Sigmoid colon (tissue), 4 donors: ENCODE measurements at regions not wholly inside any gene's neighbourhood (a gene's known extent, or its start where the extent isn't known, plus 50 kb on each side); places are given as distances from the start of the nearest gene placed in this dataset.

Source experiments
- EP300 ChIP-seq, 4 donors: sonication (generic); formaldehyde crosslinking; IDR thresholded peaks; one replicate each; pipeline ENCODE4 v1.6.1; 2017; ENCODE audit warnings: antibody characterized with exemption in 4 of 4
- POLR2A ChIP-seq, 2 donors: fragments of 450-650 bp; IDR thresholded peaks; one replicate each; pipeline ENCODE4 v1.6.1; 2016; ENCODE audit warnings: antibody characterized with exemption in 2 of 2, mild to moderate bottlenecking in 2 of 2, moderate library complexity in 2 of 2
- POLR2AphosphoS5 ChIP-seq, 4 donors: sonication (generic); formaldehyde crosslinking; IDR thresholded peaks; one replicate each; pipeline ENCODE4 v1.6.1; 2017; ENCODE audit warnings: antibody characterized with exemption in 4 of 4
- TF ChIP-seq, protein P1 (sequence below), 4 experiments: fragments of 450-650 bp in 3 of 4; fragments of 200-600 bp in 1 of 4; IDR thresholded peaks; one replicate each; pipeline ENCODE4 v1.5.1; 2016 to 2019; ENCODE audit warnings: antibody characterized with exemption in 4 of 4, mild to moderate bottlenecking in 3 of 4, moderate library complexity in 2 of 4

DNA sequence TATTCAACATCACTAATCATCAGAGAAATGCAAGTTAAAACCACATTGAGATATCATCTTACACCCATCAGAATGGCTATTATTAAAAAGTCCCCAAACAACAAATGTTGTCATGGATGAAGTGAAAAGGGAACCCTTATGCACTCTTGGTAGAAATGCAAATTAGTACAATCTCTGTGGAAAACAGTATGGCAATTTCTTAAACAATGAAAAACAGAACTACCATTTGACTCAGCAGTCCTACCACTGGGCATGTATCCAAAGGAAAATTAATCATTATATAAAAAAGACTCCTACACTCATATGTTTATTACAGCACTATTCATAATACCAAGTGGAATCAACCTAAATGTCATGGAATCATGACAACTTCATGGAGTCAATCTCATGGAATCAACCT, 611.3 kb upstream of the GJE1 start:
- TF ChIP-seq, protein P1, sequence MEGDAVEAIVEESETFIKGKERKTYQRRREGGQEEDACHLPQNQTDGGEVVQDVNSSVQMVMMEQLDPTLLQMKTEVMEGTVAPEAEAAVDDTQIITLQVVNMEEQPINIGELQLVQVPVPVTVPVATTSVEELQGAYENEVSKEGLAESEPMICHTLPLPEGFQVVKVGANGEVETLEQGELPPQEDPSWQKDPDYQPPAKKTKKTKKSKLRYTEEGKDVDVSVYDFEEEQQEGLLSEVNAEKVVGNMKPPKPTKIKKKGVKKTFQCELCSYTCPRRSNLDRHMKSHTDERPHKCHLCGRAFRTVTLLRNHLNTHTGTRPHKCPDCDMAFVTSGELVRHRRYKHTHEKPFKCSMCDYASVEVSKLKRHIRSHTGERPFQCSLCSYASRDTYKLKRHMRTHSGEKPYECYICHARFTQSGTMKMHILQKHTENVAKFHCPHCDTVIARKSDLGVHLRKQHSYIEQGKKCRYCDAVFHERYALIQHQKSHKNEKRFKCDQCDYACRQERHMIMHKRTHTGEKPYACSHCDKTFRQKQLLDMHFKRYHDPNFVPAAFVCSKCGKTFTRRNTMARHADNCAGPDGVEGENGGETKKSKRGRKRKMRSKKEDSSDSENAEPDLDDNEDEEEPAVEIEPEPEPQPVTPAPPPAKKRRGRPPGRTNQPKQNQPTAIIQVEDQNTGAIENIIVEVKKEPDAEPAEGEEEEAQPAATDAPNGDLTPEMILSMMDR (IDR thresholded peaks at IDR 0.05), result no peak
- TF ChIP-seq POLR2A (IDR thresholded peaks at IDR 0.05), result no peak
- no peak for TF ChIP-seq POLR2AphosphoS5 (IDR thresholded peaks at IDR 0.05)
- TF ChIP-seq EP300 (IDR thresholded peaks at IDR 0.05), result no peak
